ENCODE measurements at regions not wholly inside any gene's neighbourhood (a gene's known extent, or its start where the extent isn't known, plus 50 kb on each side); places are given as distances from the start of the nearest gene placed in this dataset.

GRCh38 chr5:115419846-115420585 lies 123.6 kb upstream of the CCDC112 start:
- no peak for TF ChIP-seq GABPA (IDR thresholded peaks at IDR 0.05; ENCODE audit: low read depth)
- TF ChIP-seq EP300 (IDR thresholded peaks at IDR 0.05; ENCODE audit: borderline replicate concordance in 1 of 2, control insufficient read depth in 1 of 2, low read depth in 2 of 2, low read length in 2 of 2): no peak
- no peak for TF ChIP-seq WRNIP1 (IDR thresholded peaks at IDR 0.05; ENCODE audit: borderline replicate concordance, low read depth, low read length)
- TF ChIP-seq RAD51 (IDR thresholded peaks at IDR 0.05): no peak
- no peak for TF ChIP-seq MEF2B (IDR thresholded peaks at IDR 0.05; ENCODE audit: partially characterized antibody, poor library complexity, severe bottlenecking)
- no peak for TF ChIP-seq E4F1 (IDR thresholded peaks at IDR 0.05; ENCODE audit: borderline replicate concordance, partially characterized antibody)
- no peak for TF ChIP-seq POLR2A (IDR thresholded peaks at IDR 0.05; ENCODE audit: low read depth, low read length)
- TF ChIP-seq CTCF (IDR thresholded peaks at IDR 0.05 in 2 of 3, conservative IDR thresholded peaks at IDR 0.05 in 1 of 3; ENCODE audit: control insufficient read depth in 2 of 3, extremely low read depth in 1 of 3, insufficient read depth in 1 of 3, low read depth in 3 of 3, low read length in 3 of 3): no peak
- no peak for TF ChIP-seq RFX5 (IDR thresholded peaks at IDR 0.05; ENCODE audit: low read depth, low read length)
- no peak for TF ChIP-seq MAX (IDR thresholded peaks at IDR 0.05; ENCODE audit: low read depth, low read length)
- no peak for TF ChIP-seq NFIC (IDR thresholded peaks at IDR 0.05; ENCODE audit: low read depth, low read length)

All from GM12878 (cell line).